Parathyroid adenoma (tissue), 2 donors: ENCODE measurements at regions not wholly inside any gene's neighbourhood (a gene's known extent, or its start where the extent isn't known, plus 50 kb on each side); places are given as distances from the start of the nearest gene placed in this dataset.

Experiments
- H2AFZ ChIP-seq: fragments of 300-600 bp; sonication (generic); one replicate; pipeline ENCODE4 v1.7.0; 2017; ENCODE audit warnings: antibody characterized with exemption, mild to moderate bottlenecking
- H3K27ac ChIP-seq: fragments of 300-600 bp; sonication (generic); one replicate; pipeline ENCODE4 v1.7.0; 2017
- H3K27me3 ChIP-seq: fragments of 300-600 bp; sonication (generic); one replicate; pipeline ENCODE4 v1.7.0; 2017; ENCODE audit warnings: low read length; ENCODE audit not compliant: control insufficient read depth, insufficient read depth
- H3K36me3 ChIP-seq: fragments of 300-600 bp; sonication (generic); one replicate; pipeline ENCODE4 v1.7.0; 2017; ENCODE audit warnings: low read length; ENCODE audit not compliant: control insufficient read depth, insufficient read depth
- H3K4me1 ChIP-seq: fragments of 300-600 bp; sonication (generic); one replicate; pipeline ENCODE4 v1.7.0; 2017; ENCODE audit warnings: control low read depth
- H3K4me2 ChIP-seq: fragments of 300-600 bp; sonication (generic); one replicate; pipeline ENCODE4 v1.7.0; 2017; ENCODE audit warnings: low read length
- H3K4me3 ChIP-seq: fragments of 300-600 bp; sonication (generic); one replicate; pipeline ENCODE4 v1.7.0; 2017; ENCODE audit warnings: low read depth, low read length
- H3K79me2 ChIP-seq: fragments of 300-600 bp; sonication (generic); one replicate; pipeline ENCODE4 v1.7.0; 2017; ENCODE audit warnings: control low read depth
- H3K9ac ChIP-seq: fragments of 300-600 bp; sonication (generic); one replicate; pipeline ENCODE4 v1.7.0; 2017; ENCODE audit warnings: mild to moderate bottlenecking
- H3K9me3 ChIP-seq: fragments of 300-600 bp; sonication (generic); one replicate; pipeline ENCODE4 v1.7.0; 2017; ENCODE audit warnings: low read length; ENCODE audit not compliant: control insufficient read depth
- TF ChIP-seq, protein P1 (sequence below): fragments of 300-600 bp; sonication (generic); IDR thresholded peaks from one replicate; pipeline ENCODE4 v1.7.0; 2017; ENCODE audit warnings: antibody characterized with exemption, mild to moderate bottlenecking
- donor health status: primary hyperparathyroidism.

DNA sequence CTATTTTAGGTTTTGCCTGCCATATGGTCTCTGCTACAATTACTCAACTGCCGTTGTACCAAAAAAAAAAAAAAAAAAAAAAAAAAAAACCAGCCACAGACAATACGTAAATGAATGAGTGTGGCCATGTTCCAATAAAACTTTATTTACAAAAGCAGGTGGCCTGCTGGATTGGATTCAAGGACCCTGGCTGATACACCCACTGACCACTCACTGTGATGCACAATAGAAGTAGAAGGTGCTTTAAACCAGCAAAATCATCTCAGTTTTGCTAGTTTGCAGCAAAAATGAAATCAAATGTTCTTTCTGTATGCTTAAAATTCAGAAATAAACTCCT, 137.4 kb downstream of the AKAIN1 start:
- Histone ChIP-seq H3K4me1 (no peaks in the 10 kb centered on the region), H3K4me3 (no peak overlapping the region)
- TF ChIP-seq, protein P1, sequence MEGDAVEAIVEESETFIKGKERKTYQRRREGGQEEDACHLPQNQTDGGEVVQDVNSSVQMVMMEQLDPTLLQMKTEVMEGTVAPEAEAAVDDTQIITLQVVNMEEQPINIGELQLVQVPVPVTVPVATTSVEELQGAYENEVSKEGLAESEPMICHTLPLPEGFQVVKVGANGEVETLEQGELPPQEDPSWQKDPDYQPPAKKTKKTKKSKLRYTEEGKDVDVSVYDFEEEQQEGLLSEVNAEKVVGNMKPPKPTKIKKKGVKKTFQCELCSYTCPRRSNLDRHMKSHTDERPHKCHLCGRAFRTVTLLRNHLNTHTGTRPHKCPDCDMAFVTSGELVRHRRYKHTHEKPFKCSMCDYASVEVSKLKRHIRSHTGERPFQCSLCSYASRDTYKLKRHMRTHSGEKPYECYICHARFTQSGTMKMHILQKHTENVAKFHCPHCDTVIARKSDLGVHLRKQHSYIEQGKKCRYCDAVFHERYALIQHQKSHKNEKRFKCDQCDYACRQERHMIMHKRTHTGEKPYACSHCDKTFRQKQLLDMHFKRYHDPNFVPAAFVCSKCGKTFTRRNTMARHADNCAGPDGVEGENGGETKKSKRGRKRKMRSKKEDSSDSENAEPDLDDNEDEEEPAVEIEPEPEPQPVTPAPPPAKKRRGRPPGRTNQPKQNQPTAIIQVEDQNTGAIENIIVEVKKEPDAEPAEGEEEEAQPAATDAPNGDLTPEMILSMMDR: no peak

DNA sequence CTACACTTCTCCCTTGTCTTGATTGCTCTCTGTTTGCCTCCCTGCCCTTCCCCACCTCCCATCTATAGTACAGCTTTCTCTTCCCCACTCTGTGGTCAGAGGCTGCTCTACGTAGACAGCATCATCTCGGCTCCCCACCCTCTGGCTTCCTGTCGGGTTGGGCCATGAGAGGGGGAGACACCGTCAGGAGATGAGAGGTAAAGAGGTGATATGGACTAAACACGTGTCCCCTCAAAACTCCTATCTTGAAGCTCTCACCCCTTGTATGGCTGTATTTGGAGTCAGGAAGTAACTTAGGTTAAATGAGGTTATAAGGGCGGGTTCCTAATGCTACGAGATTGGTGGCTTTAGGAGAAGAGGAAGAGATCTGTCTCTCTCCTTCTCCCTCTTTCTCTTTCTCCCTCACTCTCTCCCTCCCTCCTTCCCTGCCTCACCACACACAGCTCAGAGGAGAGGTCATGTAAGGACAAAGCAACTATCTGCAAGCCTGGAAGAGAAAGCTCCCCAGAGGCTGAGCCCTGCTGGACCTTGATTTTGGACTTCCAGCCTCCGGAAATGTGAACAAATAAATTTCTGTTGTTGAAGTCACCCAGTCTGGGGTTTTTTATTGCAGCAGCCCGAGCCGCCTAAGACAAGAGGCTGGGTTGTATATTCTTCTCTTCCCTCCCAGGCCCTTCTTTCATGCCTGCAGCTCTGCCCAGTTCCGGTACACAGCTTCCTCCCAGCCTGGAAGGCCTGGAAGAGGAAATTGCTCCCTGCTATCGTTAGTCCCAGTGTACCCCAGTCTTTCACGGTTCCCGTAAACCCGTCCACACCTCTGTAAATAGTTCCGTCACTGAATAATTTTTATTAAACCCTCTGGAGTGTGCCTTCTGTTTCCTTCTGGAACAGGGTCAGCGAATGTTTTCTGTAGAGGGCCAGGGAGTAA, 138.0 kb downstream of the AKAIN1 start:
- TF ChIP-seq, protein P1: no peak
- H3K27ac ChIP-seq: no peak overlapping the region

More for the DNA sequence above, 137.4 kb downstream of the AKAIN1 start:
- H3K4me2 ChIP-seq: no peak overlapping the region
- no peaks in the 10 kb centered on the region for H3K36me3 ChIP-seq
- no peaks in the 10 kb centered on the region for H3K79me2 ChIP-seq
- H2AFZ ChIP-seq: no peak overlapping the region
- no peak overlapping the region for H3K27ac ChIP-seq
- no peak overlapping the region for H3K9ac ChIP-seq
- no peaks in the 10 kb centered on the region for H3K27me3 ChIP-seq
- H3K9me3 ChIP-seq: no peaks in the 10 kb centered on the region

DNA sequence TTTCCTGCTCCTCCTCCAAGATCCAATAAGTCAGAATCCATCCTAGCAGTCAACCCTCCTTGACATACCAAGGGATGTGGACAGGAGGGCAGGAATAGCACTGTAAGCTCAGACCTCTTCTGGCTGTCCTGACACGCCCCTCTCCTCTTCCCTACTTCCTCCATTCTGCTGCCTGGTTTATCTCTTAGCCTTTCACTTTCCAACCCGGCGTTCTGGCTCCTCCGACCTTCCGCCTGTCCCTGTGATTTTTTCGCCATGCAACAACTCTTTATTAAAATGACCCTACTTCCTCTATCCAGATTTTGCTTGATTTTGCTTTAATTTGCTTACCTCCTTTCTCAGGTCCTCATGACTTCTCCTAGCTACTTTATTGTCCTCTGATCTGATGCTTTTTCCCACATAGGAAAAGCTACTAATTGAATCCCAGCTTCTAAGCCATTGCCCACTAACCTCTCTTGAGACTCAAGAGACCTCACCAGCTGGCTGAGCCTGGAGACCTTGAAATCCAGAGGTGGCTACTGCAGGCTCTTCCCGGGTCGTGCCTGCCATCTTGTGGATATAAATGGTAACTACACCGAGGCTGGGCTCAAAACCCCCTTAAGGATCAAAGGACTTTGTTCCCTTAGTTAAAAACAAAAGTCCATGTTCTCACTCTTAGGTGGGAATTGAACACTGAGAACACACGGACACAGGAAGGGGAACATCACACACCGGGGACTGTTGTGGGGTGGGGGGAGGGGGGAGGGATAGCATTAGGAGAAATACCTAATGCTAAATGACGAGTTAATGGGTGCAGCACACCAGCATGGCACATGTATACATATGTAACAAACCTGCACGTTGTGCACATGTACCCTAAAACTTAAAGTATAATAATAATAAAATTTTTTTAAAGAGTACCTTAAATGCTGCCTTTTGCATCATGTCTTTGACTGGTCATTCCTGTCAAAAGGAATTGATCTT, 139.4 kb downstream of the AKAIN1 start:
- no peak overlapping the region for H3K9ac ChIP-seq

More for the DNA sequence above, 138.0 kb downstream of the AKAIN1 start:
- Histone ChIP-seq H3K27me3 (no peaks in the 10 kb centered on the region), H3K4me2 (no peak overlapping the region), H3K36me3 (no peaks in the 10 kb centered on the region), H3K4me1 (no peaks in the 10 kb centered on the region), H3K9ac (no peak overlapping the region), H3K9me3 (no peaks in the 10 kb centered on the region), H3K79me2 (no peaks in the 10 kb centered on the region), H2AFZ (no peak overlapping the region), H3K4me3 (no peak overlapping the region)

DNA sequence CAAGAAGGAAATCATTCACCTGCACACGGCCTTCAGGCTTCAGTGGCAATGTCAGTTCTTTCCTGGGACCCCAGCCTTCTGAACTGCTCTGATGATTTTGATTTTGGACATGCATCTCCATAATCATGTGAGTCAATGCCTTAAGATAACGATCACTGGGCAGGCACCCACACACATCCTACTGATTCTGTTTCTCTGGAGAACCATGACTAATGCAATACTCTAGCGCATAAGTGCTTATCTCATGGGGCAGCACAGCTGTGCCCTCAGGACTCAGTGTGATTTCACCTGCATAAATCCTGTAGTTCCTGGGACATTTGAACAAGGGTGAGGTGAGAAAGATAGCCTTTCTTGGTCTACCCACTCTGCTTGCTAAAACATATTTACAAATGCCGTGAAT, 144.6 kb downstream of the AKAIN1 start:
- TF ChIP-seq, protein P1: no peak

More for the DNA sequence above, 139.4 kb downstream of the AKAIN1 start:
- no peaks in the 10 kb centered on the region for H3K9me3 ChIP-seq
- H3K36me3 ChIP-seq: no peaks in the 10 kb centered on the region
- no peak overlapping the region for H3K4me3 ChIP-seq
- H2AFZ ChIP-seq: no peak overlapping the region
- TF ChIP-seq, protein P1: peak; percentile 90
- H3K79me2 ChIP-seq: no peaks in the 10 kb centered on the region
- H3K27me3 ChIP-seq: no peaks in the 10 kb centered on the region
- H3K27ac ChIP-seq: no peak overlapping the region
- no peaks in the 10 kb centered on the region for H3K4me1 ChIP-seq
- H3K4me2 ChIP-seq: no peak overlapping the region

More for the DNA sequence above, 144.6 kb downstream of the AKAIN1 start:
- no peak overlapping the region for H3K4me2 ChIP-seq
- no peaks in the 10 kb centered on the region for H3K9me3 ChIP-seq
- no peaks in the 10 kb centered on the region for H3K27me3 ChIP-seq
- no peaks in the 10 kb centered on the region for H3K79me2 ChIP-seq
- H2AFZ ChIP-seq: no peak overlapping the region
- no peak overlapping the region for H3K27ac ChIP-seq
- no peak overlapping the region for H3K4me3 ChIP-seq
- no peaks in the 10 kb centered on the region for H3K4me1 ChIP-seq
- H3K36me3 ChIP-seq: no peaks in the 10 kb centered on the region
- no peak overlapping the region for H3K9ac ChIP-seq
